Fibroblast of the aortic adventitia (primary cell): ENCODE measurements at regions not wholly inside any gene's neighbourhood (a gene's known extent, or its start where the extent isn't known, plus 50 kb on each side); places are given as distances from the start of the nearest gene placed in this dataset.

Experiments
- DNase-seq: peaks from one replicate; pipeline ENCODE4 v3.0.0-alpha.2; 2010; ENCODE audit warnings: low read depth
- H3K4me3 ChIP-seq: 2 replicates; pipeline ENCODE4 v1.5.1; 2011; ENCODE audit warnings: low read depth, mild to moderate bottlenecking, control low read depth, low read length, moderate library complexity
- CTCF ChIP-seq: IDR thresholded peaks from 2 replicates; pipeline ENCODE4 v1.5.1; 2011; ENCODE audit warnings: mild to moderate bottlenecking, low read length, control low read depth, inconsistent platforms; ENCODE audit not compliant: insufficient read depth

- TF ChIP-seq CTCF: no peak
These were observed 69.3 kb upstream of the TTC29 start for GRCh38 chr4:147014946-147015345.

GRCh38 chr4:147015491-147015890 lies 69.8 kb upstream of the TTC29 start:
- peak; percentile 10 for DNase-seq
- TF ChIP-seq CTCF: no peak
- no peak overlapping the region for H3K4me3 ChIP-seq

More at GRCh38 chr4:147014946-147015345, 69.3 kb upstream of the TTC29 start:
- DNase-seq: no peak
- no peak overlapping the region for H3K4me3 ChIP-seq

- DNase-seq: no peak
- H3K4me3 ChIP-seq: no peak overlapping the region
- TF ChIP-seq CTCF: no peak
These were observed 71.4 kb upstream of the TTC29 start for GRCh38 chr4:147017081-147017480.

- peak; percentile 74 for TF ChIP-seq CTCF
- no peak overlapping the region for H3K4me3 ChIP-seq
- peak; percentile 77 for DNase-seq
These were observed 73.4 kb upstream of the TTC29 start for GRCh38 chr4:147019091-147019490.

- DNase-seq: no peak
- no peak for TF ChIP-seq CTCF
- no peak overlapping the region for H3K4me3 ChIP-seq
These were observed 74.8 kb upstream of the TTC29 start for GRCh38 chr4:147020456-147020855.

GRCh38 chr4:147025042-147025441 lies 79.4 kb upstream of the TTC29 start:
- no peak for TF ChIP-seq CTCF
- DNase-seq: no peak
- H3K4me3 ChIP-seq: no peak overlapping the region

- TF ChIP-seq CTCF: no peak
- no peak for DNase-seq
- H3K4me3 ChIP-seq: no peak overlapping the region
These were observed 83.6 kb upstream of the TTC29 start for GRCh38 chr4:147029296-147029695.
